GM23338 (cell line): ENCODE measurements at regions not wholly inside any gene's neighbourhood (a gene's known extent, or its start where the extent isn't known, plus 50 kb on each side); places are given as distances from the start of the nearest gene placed in this dataset.

ENCODE experiments used
- ATAC-seq: fragments of 200-7000 bp; cut with Tn5 transposase; 3 replicates; pipeline ENCODE4 v1.9.1; 2020
- DNase-seq: peaks from one replicate; pipeline ENCODE4 v3.0.0-alpha.2; 2015; ENCODE audit warnings: low spot score
- H2AFZ ChIP-seq: fragments of 200-600 bp; sonication (generic); 2 replicates; pipeline ENCODE4 v1.8.0; 2016; ENCODE audit warnings: antibody characterized with exemption, mild to moderate bottlenecking, moderate library complexity
- H3F3A ChIP-seq: fragments of 200-600 bp; sonication (generic); replicated peaks from 2 replicates; pipeline ENCODE4 v1.8.0; 2017; ENCODE audit warnings: antibody characterized with exemption, mixed run types, low read depth
- H3K27ac ChIP-seq: fragments of 200-600 bp; sonication (generic); 2 replicates; pipeline ENCODE4 v1.6.1; 2016; ENCODE audit warnings: low read depth
- H3K27me3 ChIP-seq: fragments of 200-600 bp; sonication (generic); 2 replicates; pipeline ENCODE4 v1.8.0; 2016; ENCODE audit warnings: mild to moderate bottlenecking, mixed run types, moderate library complexity; ENCODE audit not compliant: insufficient read depth
- H3K36me3 ChIP-seq: fragments of 200-600 bp; sonication (generic); 2 replicates; pipeline ENCODE4 v1.8.0; 2016; ENCODE audit warnings: mild to moderate bottlenecking; ENCODE audit not compliant: insufficient read depth
- H3K4me1 ChIP-seq: fragments of 200-600 bp; sonication (generic); 2 replicates; pipeline ENCODE4 v1.8.0; 2016; ENCODE audit warnings: mild to moderate bottlenecking, moderate library complexity; ENCODE audit not compliant: insufficient read depth
- H3K4me2 ChIP-seq: fragments of 200-600 bp; sonication (generic); 2 replicates; pipeline ENCODE4 v1.7.1; 2017; ENCODE audit warnings: mixed run types
- H3K4me3 ChIP-seq: fragments of 200-600 bp; sonication (generic); 2 replicates; pipeline ENCODE4 v1.6.1; 2016; ENCODE audit warnings: mixed run types
- H3K79me2 ChIP-seq: fragments of 200-600 bp; sonication (generic); replicated peaks from 2 replicates; pipeline ENCODE4 v1.8.0; 2017; ENCODE audit warnings: mild to moderate bottlenecking; ENCODE audit not compliant: insufficient read depth
- H3K9me2 ChIP-seq: fragments of 200-600 bp; sonication (generic); 2 replicates; pipeline ENCODE4 v1.8.0; 2017; ENCODE audit not compliant: insufficient read depth
- H4K20me1 ChIP-seq: fragments of 200-600 bp; sonication (generic); replicated peaks from 2 replicates; pipeline ENCODE4 v1.8.0; 2017; ENCODE audit warnings: mild to moderate bottlenecking; ENCODE audit not compliant: insufficient read depth
- H3K27ac Mint-ChIP-seq: 2 replicates; pipeline ENCODE4 v1.8.0; 2020; ENCODE audit warnings: inconsistent platforms, mild to moderate bottlenecking, moderate library complexity, mixed read lengths
- H3K27me3 Mint-ChIP-seq: 3 replicates; pipeline ENCODE4 v1.8.0; 2022; ENCODE audit warnings: low read depth, mild to moderate bottlenecking, moderate library complexity, mixed read lengths, inconsistent platforms; ENCODE audit not compliant: insufficient read depth, poor library complexity
- H3K36me3 Mint-ChIP-seq: 3 replicates; pipeline ENCODE4 v1.8.0; 2021; ENCODE audit warnings: low read depth, mild to moderate bottlenecking, inconsistent platforms, moderate library complexity, mixed read lengths
- H3K4me1 Mint-ChIP-seq: 3 replicates; pipeline ENCODE4 v1.8.0; 2020; ENCODE audit warnings: mild to moderate bottlenecking, inconsistent platforms, mixed read lengths
- H3K4me3 Mint-ChIP-seq: 3 replicates; pipeline ENCODE4 v1.8.0; 2021; ENCODE audit warnings: moderate library complexity, mild to moderate bottlenecking, inconsistent platforms, mixed read lengths
- H3K9me3 Mint-ChIP-seq: 3 replicates; pipeline ENCODE4 v1.8.0; 2020; ENCODE audit warnings: moderate library complexity, mild to moderate bottlenecking, inconsistent platforms, mixed read lengths
- CREB1 ChIP-seq: fragments of 250-450 bp; sonication (Bioruptor Pico); IDR thresholded peaks from 2 replicates; pipeline ENCODE4 v1.5.0; 2020; ENCODE audit warnings: low read depth, mild to moderate bottlenecking, moderate library complexity
- CTCF ChIP-seq, 2 experiments: fragments of 200-600 bp in 1 of 2; sonication (generic) in 1 of 2; conservative IDR thresholded peaks; 2 replicates each; pipeline versions ENCODE4 v1.5.1 to v1.6.1; 2016 to 2017; ENCODE audit warnings: antibody characterized with exemption in 2 of 2, low read depth in 2 of 2, mild to moderate bottlenecking in 2 of 2, moderate library complexity in 1 of 2
- EZH2 ChIP-seq: fragments of 200-600 bp; sonication (generic); IDR thresholded peaks from one replicate; pipeline ENCODE4 v1.8.0; 2017; ENCODE audit warnings: antibody characterized with exemption, mild to moderate bottlenecking, low read depth; ENCODE audit not compliant: unreplicated experiment
- EZH2phosphoT487 ChIP-seq: fragments of 200-600 bp; sonication (generic); IDR thresholded peaks from one replicate; pipeline ENCODE4 v1.8.1; 2018; ENCODE audit warnings: antibody characterized with exemption; ENCODE audit not compliant: unreplicated experiment
- JUNB ChIP-seq: IDR thresholded peaks from one replicate; pipeline ENCODE4 v1.6.1; 2016; ENCODE audit warnings: antibody characterized with exemption; ENCODE audit not compliant: unreplicated experiment
- NANOG ChIP-seq: IDR thresholded peaks from 2 replicates; pipeline ENCODE4 v1.6.1; 2016; ENCODE audit warnings: antibody characterized with exemption, borderline replicate concordance
- POLR2AphosphoS5 ChIP-seq: IDR thresholded peaks from 2 replicates; pipeline ENCODE4 v1.6.1; 2016; ENCODE audit warnings: antibody characterized with exemption, low read depth
- STAT1 ChIP-seq: IDR thresholded peaks from one replicate; pipeline ENCODE4 v1.6.1; 2016; ENCODE audit warnings: antibody characterized with exemption; ENCODE audit not compliant: unreplicated experiment
- ZNF114 ChIP-seq: fragments of 250-450 bp; sonication (Bioruptor Pico); IDR thresholded peaks from 2 replicates; pipeline ENCODE4 v1.5.0; 2020; ENCODE audit warnings: mild to moderate bottlenecking, moderate library complexity
- TF ChIP-seq, protein P1 (sequence below): fragments of 250-450 bp; sonication (Bioruptor Pico); IDR thresholded peaks from 2 replicates; pipeline ENCODE4 v1.5.0; 2020; ENCODE audit warnings: mild to moderate bottlenecking, moderate library complexity
- TF ChIP-seq, protein P2 (sequence below): IDR thresholded peaks from one replicate; pipeline ENCODE4 v1.6.1; 2018; ENCODE audit warnings: antibody characterized with exemption; ENCODE audit not compliant: unreplicated experiment
- TF ChIP-seq, protein P3 (sequence below): IDR thresholded peaks from 2 replicates; pipeline ENCODE4 v1.6.1; 2016; ENCODE audit warnings: antibody characterized with exemption

- no peaks in the 10 kb centered on the region for H3K79me2 ChIP-seq
- Mint-ChIP-seq H3K27me3 (no peaks in the 10 kb centered on the region), H3K4me3 (no peak overlapping the region), H3K4me1 (no peaks in the 10 kb centered on the region), H3K9me3 (no peaks in the 10 kb centered on the region), H3K27ac (no peak overlapping the region), H3K36me3 (no peaks in the 10 kb centered on the region)
- no peaks in the 10 kb centered on the region for H3K36me3 ChIP-seq
- TF ChIP-seq CREB1: no peak
- TF ChIP-seq, protein P1, sequence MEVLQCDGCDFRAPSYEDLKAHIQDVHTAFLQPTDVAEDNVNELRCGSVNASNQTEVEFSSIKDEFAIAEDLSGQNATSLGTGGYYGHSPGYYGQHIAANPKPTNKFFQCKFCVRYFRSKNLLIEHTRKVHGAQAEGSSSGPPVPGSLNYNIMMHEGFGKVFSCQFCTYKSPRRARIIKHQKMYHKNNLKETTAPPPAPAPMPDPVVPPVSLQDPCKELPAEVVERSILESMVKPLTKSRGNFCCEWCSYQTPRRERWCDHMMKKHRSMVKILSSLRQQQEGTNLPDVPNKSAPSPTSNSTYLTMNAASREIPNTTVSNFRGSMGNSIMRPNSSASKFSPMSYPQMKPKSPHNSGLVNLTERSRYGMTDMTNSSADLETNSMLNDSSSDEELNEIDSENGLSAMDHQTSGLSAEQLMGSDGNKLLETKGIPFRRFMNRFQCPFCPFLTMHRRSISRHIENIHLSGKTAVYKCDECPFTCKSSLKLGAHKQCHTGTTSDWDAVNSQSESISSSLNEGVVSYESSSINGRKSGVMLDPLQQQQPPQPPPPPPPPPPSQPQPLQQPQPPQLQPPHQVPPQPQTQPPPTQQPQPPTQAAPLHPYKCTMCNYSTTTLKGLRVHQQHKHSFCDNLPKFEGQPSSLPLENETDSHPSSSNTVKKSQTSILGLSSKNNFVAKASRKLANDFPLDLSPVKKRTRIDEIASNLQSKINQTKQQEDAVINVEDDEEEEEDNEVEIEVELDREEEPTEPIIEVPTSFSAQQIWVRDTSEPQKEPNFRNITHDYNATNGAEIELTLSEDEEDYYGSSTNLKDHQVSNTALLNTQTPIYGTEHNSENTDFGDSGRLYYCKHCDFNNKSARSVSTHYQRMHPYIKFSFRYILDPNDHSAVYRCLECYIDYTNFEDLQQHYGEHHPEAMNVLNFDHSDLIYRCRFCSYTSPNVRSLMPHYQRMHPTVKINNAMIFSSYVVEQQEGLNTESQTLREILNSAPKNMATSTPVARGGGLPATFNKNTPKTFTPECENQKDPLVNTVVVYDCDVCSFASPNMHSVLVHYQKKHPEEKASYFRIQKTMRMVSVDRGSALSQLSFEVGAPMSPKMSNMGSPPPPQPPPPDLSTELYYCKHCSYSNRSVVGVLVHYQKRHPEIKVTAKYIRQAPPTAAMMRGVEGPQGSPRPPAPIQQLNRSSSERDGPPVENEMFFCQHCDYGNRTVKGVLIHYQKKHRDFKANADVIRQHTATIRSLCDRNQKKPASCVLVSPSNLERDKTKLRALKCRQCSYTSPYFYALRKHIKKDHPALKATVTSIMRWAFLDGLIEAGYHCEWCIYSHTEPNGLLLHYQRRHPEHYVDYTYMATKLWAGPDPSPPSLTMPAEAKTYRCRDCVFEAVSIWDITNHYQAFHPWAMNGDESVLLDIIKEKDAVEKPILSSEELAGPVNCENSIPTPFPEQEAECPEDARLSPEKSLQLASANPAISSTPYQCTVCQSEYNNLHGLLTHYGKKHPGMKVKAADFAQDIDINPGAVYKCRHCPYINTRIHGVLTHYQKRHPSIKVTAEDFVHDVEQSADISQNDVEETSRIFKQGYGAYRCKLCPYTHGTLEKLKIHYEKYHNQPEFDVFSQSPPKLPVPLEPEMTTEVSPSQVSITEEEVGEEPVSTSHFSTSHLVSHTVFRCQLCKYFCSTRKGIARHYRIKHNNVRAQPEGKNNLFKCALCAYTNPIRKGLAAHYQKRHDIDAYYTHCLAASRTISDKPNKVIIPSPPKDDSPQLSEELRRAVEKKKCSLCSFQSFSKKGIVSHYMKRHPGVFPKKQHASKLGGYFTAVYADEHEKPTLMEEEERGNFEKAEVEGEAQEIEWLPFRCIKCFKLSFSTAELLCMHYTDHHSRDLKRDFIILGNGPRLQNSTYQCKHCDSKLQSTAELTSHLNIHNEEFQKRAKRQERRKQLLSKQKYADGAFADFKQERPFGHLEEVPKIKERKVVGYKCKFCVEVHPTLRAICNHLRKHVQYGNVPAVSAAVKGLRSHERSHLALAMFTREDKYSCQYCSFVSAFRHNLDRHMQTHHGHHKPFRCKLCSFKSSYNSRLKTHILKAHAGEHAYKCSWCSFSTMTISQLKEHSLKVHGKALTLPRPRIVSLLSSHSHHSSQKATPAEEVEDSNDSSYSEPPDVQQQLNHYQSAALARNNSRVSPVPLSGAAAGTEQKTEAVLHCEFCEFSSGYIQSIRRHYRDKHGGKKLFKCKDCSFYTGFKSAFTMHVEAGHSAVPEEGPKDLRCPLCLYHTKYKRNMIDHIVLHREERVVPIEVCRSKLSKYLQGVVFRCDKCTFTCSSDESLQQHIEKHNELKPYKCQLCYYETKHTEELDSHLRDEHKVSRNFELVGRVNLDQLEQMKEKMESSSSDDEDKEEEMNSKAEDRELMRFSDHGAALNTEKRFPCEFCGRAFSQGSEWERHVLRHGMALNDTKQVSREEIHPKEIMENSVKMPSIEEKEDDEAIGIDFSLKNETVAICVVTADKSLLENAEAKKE (CRISPR knock-in tag): no peak
- TF ChIP-seq CTCF (conservative IDR thresholded peaks at IDR 0.05; ENCODE audit: low read depth in 2 of 2): no peak
- no peak for TF ChIP-seq STAT1
- no peak for TF ChIP-seq JUNB
- TF ChIP-seq, protein P2, sequence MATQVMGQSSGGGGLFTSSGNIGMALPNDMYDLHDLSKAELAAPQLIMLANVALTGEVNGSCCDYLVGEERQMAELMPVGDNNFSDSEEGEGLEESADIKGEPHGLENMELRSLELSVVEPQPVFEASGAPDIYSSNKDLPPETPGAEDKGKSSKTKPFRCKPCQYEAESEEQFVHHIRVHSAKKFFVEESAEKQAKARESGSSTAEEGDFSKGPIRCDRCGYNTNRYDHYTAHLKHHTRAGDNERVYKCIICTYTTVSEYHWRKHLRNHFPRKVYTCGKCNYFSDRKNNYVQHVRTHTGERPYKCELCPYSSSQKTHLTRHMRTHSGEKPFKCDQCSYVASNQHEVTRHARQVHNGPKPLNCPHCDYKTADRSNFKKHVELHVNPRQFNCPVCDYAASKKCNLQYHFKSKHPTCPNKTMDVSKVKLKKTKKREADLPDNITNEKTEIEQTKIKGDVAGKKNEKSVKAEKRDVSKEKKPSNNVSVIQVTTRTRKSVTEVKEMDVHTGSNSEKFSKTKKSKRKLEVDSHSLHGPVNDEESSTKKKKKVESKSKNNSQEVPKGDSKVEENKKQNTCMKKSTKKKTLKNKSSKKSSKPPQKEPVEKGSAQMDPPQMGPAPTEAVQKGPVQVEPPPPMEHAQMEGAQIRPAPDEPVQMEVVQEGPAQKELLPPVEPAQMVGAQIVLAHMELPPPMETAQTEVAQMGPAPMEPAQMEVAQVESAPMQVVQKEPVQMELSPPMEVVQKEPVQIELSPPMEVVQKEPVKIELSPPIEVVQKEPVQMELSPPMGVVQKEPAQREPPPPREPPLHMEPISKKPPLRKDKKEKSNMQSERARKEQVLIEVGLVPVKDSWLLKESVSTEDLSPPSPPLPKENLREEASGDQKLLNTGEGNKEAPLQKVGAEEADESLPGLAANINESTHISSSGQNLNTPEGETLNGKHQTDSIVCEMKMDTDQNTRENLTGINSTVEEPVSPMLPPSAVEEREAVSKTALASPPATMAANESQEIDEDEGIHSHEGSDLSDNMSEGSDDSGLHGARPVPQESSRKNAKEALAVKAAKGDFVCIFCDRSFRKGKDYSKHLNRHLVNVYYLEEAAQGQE: no peak
- TF ChIP-seq, protein P3, sequence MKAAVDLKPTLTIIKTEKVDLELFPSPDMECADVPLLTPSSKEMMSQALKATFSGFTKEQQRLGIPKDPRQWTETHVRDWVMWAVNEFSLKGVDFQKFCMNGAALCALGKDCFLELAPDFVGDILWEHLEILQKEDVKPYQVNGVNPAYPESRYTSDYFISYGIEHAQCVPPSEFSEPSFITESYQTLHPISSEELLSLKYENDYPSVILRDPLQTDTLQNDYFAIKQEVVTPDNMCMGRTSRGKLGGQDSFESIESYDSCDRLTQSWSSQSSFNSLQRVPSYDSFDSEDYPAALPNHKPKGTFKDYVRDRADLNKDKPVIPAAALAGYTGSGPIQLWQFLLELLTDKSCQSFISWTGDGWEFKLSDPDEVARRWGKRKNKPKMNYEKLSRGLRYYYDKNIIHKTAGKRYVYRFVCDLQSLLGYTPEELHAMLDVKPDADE: no peak
- TF ChIP-seq NANOG: no peak
- no peak for TF ChIP-seq ZNF114 (CRISPR knock-in tag)
- TF ChIP-seq EZH2: no peak
- TF ChIP-seq EZH2phosphoT487: no peak
- TF ChIP-seq POLR2AphosphoS5: no peak
- H3K9me2 ChIP-seq: no peaks in the 10 kb centered on the region
- H3F3A ChIP-seq: no peaks in the 10 kb centered on the region
- no peak overlapping the region for H3K27ac ChIP-seq
- H3K4me2 ChIP-seq: no peak overlapping the region
- H4K20me1 ChIP-seq: no peaks in the 10 kb centered on the region
- no peaks in the 10 kb centered on the region for H3K27me3 ChIP-seq
- ATAC-seq (no peak), DNase-seq (no peak)
- H3K4me1 ChIP-seq: no peaks in the 10 kb centered on the region
- peak overlapping the region; percentile 45 for H2AFZ ChIP-seq
- H3K4me3 ChIP-seq: no peak overlapping the region
These were observed 81.7 kb downstream of the FAM161A start for GRCh38 chr2:61771904-61772845.
